ENCODE measurements at regions not wholly inside any gene's neighbourhood (a gene's known extent, or its start where the extent isn't known, plus 50 kb on each side); places are given as distances from the start of the nearest gene placed in this dataset.

DNA sequence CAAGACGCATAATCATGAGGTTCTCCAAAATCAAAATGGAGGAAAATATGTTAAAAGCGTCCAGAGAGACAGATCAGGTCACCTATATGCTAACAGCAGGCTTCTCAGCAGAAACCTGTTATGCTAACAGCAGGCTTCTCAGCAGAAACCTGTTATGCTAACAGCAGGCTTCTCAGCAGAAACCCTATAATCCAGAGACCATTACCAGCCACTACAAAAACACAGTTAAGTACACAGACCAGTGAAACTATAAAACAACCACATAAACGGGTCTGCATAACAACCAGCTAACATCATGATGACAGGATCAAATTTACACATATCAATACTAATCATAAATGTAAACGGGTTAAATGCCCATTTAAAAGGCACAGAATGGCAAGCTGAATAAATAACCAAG lies 1548.4 kb upstream of the TMEFF2 start:
- TF ChIP-seq MAX (IDR thresholded peaks at IDR 0.05) (no peak), CTCF (IDR thresholded peaks at IDR 0.05) (no peak), RAD21 (conservative IDR thresholded peaks at IDR 0.05 in 1 of 2, IDR thresholded peaks at IDR 0.05 in 1 of 2) (no peak), NFE2L2 (conservative IDR thresholded peaks at IDR 0.05; ENCODE audit: low read length) (no peak), ESRRA (IDR thresholded peaks at IDR 0.05; ENCODE audit: borderline replicate concordance, low read length) (no peak), KDM5A (IDR thresholded peaks at IDR 0.05) (no peak), MYC (IDR thresholded peaks at IDR 0.05; ENCODE audit: borderline replicate concordance, low read length) (no peak), JUN (IDR thresholded peaks at IDR 0.05) (no peak), POLR2A (IDR thresholded peaks at IDR 0.05; ENCODE audit: low read length) (no peak), ZFP36 (IDR thresholded peaks at IDR 0.05; ENCODE audit: borderline replicate concordance, partially characterized antibody) (no peak), REST (IDR thresholded peaks at IDR 0.05) (no peak), NR3C1 (IDR thresholded peaks at IDR 0.05) (no peak), CBX8 (IDR thresholded peaks at IDR 0.05) (no peak), EP300 (IDR thresholded peaks at IDR 0.05) (no peak)
